Coronary artery (tissue), 2 donors: ENCODE measurements at regions not wholly inside any gene's neighbourhood (a gene's known extent, or its start where the extent isn't known, plus 50 kb on each side); places are given as distances from the start of the nearest gene placed in this dataset.

ENCODE experiments used
- DNase-seq: peaks from one replicate; pipeline ENCODE4 v3.0.0-alpha.2; 2017; ENCODE audit warnings: low spot score
- H3K27ac ChIP-seq, 2 donors: fragments of 200-600 bp; sonication (generic); one replicate each; pipeline ENCODE4 v1.5.1; 2016 to 2019
- H3K4me3 ChIP-seq: fragments of 200-600 bp; sonication (generic); 2 replicates; pipeline ENCODE4 v1.5.1; 2016; ENCODE audit warnings: mild to moderate bottlenecking, moderate library complexity
- TF ChIP-seq, protein P1 (sequence below): fragments of 200-600 bp; sonication (generic); IDR thresholded peaks from one replicate; pipeline ENCODE4 v1.5.1; 2019; ENCODE audit warnings: antibody characterized with exemption

DNA sequence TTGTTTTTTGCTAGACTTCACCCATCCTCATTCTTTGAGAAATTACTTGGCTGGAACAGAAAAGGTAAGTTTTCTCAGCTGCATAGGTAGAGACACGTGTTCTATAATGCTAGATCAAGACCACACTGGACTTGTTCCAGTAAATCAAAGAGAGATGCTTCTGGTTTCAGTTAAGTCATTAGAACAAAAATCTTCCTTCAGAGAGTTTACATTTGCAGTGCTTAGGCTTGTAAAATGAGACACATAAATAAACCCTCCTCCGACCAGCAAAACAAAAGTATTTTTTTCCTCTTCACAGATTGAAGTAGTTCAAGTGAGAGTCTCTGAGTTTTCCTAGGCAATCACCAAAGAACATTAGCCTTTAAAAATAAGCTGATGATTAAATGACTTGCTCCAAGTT lies 87.3 kb upstream of the PROK2 start:
- Histone ChIP-seq H3K4me3 (no peak overlapping the region), H3K27ac (no peak overlapping the region)
- TF ChIP-seq, protein P1, sequence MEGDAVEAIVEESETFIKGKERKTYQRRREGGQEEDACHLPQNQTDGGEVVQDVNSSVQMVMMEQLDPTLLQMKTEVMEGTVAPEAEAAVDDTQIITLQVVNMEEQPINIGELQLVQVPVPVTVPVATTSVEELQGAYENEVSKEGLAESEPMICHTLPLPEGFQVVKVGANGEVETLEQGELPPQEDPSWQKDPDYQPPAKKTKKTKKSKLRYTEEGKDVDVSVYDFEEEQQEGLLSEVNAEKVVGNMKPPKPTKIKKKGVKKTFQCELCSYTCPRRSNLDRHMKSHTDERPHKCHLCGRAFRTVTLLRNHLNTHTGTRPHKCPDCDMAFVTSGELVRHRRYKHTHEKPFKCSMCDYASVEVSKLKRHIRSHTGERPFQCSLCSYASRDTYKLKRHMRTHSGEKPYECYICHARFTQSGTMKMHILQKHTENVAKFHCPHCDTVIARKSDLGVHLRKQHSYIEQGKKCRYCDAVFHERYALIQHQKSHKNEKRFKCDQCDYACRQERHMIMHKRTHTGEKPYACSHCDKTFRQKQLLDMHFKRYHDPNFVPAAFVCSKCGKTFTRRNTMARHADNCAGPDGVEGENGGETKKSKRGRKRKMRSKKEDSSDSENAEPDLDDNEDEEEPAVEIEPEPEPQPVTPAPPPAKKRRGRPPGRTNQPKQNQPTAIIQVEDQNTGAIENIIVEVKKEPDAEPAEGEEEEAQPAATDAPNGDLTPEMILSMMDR = no peak
- DNase-seq = no peak

DNA sequence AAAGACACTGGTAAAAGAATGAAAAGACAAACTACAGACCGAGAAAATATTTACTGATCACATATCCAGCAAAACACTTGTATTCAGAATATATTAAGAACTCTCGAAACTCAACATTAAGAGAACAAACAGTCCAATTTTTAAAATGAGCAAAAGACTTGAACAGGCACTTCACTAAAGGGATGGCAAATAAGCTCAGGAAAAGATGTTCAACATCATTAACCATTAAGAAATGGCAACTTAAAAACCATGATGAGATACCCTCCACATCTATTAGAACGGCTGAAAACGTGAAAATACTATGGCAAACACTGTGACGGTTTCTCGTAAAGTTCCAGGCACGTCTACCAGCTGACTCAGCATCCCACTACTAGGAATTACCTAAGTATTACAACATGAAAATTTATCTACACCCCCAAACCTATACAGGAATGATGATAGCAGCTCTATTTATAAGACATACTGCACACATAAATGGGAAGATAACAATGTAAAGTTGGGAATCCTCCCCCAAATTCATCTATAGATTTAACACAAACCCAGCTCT lies 86.1 kb upstream of the PROK2 start:
- no peak overlapping the region for H3K27ac ChIP-seq
- no peak for DNase-seq
- TF ChIP-seq, protein P1 = no peak
- no peak overlapping the region for H3K4me3 ChIP-seq

- no peak for DNase-seq
- TF ChIP-seq, protein P1 = no peak
- no peak overlapping the region for H3K4me3 ChIP-seq
- no peak overlapping the region for H3K27ac ChIP-seq
Observed at GRCh38 chr3:71868876-71869275, 83.9 kb upstream of the PROK2 start.

- TF ChIP-seq, protein P1 = no peak
- Histone ChIP-seq H3K27ac (no peak overlapping the region), H3K4me3 (no peak overlapping the region)
- no peak for DNase-seq
Observed at GRCh38 chr3:71865727-71866126, 80.8 kb upstream of the PROK2 start.

DNA sequence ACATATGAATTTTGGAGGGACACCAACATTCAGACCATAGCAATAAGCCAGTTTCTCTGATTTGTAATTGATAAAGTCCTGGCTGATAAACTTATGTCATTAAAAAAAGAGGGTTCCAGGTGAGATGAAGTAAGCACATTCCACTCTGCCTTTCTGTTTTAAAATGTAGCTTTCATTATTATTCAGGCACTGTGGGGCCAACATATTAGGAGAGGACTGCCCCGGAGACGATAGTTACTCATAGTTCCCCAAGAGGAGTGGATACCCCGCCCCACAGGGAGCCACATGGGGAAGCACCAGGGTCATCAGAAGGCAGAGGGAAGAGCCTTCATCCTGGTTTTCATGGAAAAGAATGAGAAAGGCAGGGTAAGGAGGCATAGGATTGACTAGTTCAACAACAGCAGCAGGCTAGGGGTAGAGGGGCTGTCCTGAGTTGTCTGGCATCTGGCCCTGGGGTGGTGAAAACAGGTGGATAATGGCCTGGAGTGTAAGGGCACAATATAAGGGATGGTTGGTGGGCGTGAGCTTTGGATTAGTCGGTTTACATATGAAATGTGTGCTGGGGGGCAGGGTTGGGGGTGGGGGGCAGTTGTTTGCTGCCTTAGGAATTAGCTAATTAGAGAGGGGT lies 78.7 kb upstream of the PROK2 start:
- no peak for DNase-seq
- TF ChIP-seq, protein P1 = no peak
- Histone ChIP-seq H3K27ac (no peak overlapping the region), H3K4me3 (no peak overlapping the region)

DNA sequence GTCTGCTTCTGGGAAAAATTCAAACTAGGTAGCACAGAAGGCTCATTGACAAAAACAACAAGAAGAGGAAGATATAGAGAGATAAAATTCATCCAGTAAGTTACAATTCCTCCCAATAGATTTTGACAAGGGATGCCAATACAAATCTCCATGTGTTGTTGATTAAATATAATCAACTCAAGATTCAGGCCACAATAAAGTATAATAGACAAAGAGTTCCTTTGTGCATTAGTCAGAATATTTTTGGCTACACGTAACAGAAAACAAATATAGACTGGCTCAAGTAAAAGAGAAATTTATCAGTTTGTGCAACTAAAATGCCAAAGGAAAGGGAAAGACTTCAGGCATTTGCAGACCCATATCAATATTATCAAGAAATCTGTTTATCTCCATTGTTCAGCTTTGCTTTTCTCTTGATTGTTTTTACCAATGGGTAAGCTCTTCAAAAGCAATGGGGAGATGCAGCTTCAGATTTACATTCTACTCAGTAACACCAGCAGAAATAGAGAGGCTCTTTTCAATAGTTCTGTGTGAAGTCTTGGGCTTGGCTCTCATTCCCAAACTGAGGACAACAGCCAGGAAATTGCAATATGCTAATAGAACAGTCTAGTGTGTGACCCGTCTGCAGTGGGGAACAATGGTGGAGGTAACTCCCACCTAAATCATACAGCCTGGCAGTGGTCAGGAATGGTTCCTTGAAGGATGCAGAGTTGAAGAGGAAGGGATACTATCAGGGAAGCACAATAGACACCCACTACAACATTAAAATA lies 77.6 kb upstream of the PROK2 start:
- DNase-seq = no peak
- H3K27ac ChIP-seq = no peak overlapping the region
- H3K4me3 ChIP-seq = no peak overlapping the region
- TF ChIP-seq, protein P1 = no peak

DNA sequence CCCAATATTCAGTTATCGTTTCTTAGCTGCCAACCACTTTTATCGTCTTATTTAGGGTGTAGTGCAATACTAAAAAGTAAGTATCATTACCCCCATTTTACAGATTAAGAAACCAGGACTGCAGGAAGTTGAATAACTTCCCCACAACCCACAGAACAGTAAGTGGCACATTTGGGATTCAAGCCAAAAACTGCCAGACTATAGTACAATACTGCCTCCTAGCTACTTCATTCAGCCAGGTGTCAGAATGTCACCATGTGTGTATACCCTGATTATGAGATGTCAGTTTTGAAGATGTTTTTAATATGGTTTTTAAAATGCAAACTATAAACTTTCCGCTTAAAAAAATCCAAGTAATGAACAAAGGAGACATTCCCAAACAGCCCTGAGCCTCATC lies 74.2 kb upstream of the PROK2 start:
- no peak for DNase-seq
- TF ChIP-seq, protein P1 = no peak
- no peak overlapping the region for H3K27ac ChIP-seq
- H3K4me3 ChIP-seq = no peak overlapping the region
